ENCODE measurements at regions not wholly inside any gene's neighbourhood (a gene's known extent, or its start where the extent isn't known, plus 50 kb on each side); places are given as distances from the start of the nearest gene placed in this dataset.

DNA sequence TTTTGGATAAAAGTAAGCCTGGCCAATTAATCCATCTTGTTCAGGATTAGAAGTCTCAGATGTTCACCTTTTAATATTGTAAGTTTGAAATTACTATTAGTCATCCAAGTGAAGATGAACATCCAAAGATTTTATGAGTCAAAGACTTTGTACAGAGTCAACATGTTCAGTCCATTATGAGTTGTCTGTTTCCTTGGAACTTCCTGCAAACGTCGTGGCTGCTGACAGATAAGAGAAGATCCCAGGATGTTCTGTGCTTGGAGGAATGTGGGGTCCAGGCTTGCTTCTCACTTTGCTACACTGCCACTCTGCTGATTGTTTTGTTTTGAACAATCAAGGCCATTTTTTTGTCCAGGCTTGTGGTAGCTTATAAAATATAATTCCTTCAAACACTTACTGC is 74.3 kb upstream of the SLCO2A1 start:
- Histone ChIP-seq H3K4me1 (no peaks in the 10 kb centered on the region), H3K27ac (no peak overlapping the region), H3K9me3 (peaks cover 2% of the 10 kb centered on the region; the same call in 1 of the 3 replicates), H3K4me2 (no peak overlapping the region), H3K4me3 (no peak overlapping the region)
- WGBS (ENCODE audit: missing lambda C conversion rate), result 11% methylated on average over 2 of the region's 2 CpGs
- TF ChIP-seq EP300 (IDR thresholded peaks at IDR 0.05) (no peak), BCL3 (IDR thresholded peaks at IDR 0.05) (no peak), MAFK (IDR thresholded peaks at IDR 0.05; ENCODE audit: partially characterized antibody) (no peak), E2F6 (IDR thresholded peaks at IDR 0.05; ENCODE audit: borderline replicate concordance, low read depth) (no peak), SMC3 (IDR thresholded peaks at IDR 0.05) (no peak), KDM5A (IDR thresholded peaks at IDR 0.05) (no peak), JUNB (IDR thresholded peaks at IDR 0.05) (no peak), NFE2L2 (conservative IDR thresholded peaks at IDR 0.05; ENCODE audit: low read length) (no peak), POLR2AphosphoS2 (conservative IDR thresholded peaks at IDR 0.05; ENCODE audit: low read length) (no peak), ZNF302 (CRISPR knock-in tag; IDR thresholded peaks at IDR 0.05) (no peak)
- TF ChIP-seq, protein P1, sequence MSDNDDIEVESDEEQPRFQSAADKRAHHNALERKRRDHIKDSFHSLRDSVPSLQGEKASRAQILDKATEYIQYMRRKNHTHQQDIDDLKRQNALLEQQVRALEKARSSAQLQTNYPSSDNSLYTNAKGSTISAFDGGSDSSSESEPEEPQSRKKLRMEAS (IDR thresholded peaks at IDR 0.05), result no peak
- POLR2A ChIA-PET, result no interaction called here
- DNase-seq (ENCODE audit: low read depth in 1 of 2, low spot score in 1 of 2), result no peak
- ATAC-seq, result no peak
- FAIRE-seq, result no peak
- CTCF ChIA-PET, result no interaction called here

GRCh38 chr3:134103470-134103869 is 73.7 kb upstream of the SLCO2A1 start:
- Histone ChIP-seq H3K4me1 (no peaks in the 10 kb centered on the region), H3K27ac (no peak overlapping the region), H3K9me3 (peaks cover 2% of the 10 kb centered on the region; the same call in 1 of the 3 replicates), H3K4me3 (no peak overlapping the region), H3K4me2 (no peak overlapping the region)
- WGBS (ENCODE audit: missing lambda C conversion rate), result 29% methylated on average over 1 of the region's 1 CpG
- ChIA-PET CTCF (no interaction called here), POLR2A (no interaction called here)
- FAIRE-seq (no peak), DNase-seq (ENCODE audit: low read depth in 1 of 2, low spot score in 1 of 2) (no peak), ATAC-seq (no peak)
- TF ChIP-seq SMC3 (IDR thresholded peaks at IDR 0.05), result no peak
- TF ChIP-seq NFE2L2 (conservative IDR thresholded peaks at IDR 0.05; ENCODE audit: low read length), result no peak
- TF ChIP-seq PHF8 (IDR thresholded peaks at IDR 0.05; ENCODE audit: borderline replicate concordance, low read depth), result no peak
- no peak for TF ChIP-seq RCOR1 (IDR thresholded peaks at IDR 0.05; ENCODE audit: low read depth, low read length)
- no peak for TF ChIP-seq BCL3 (IDR thresholded peaks at IDR 0.05)
- no peak for TF ChIP-seq CHD2 (IDR thresholded peaks at IDR 0.05; ENCODE audit: low read length, partially characterized antibody)
- no peak for TF ChIP-seq CEBPB (IDR thresholded peaks at IDR 0.05)
- TF ChIP-seq HEYL (CRISPR knock-in tag; IDR thresholded peaks at IDR 0.05), result no peak
- no peak for TF ChIP-seq ESRRA (IDR thresholded peaks at IDR 0.05; ENCODE audit: borderline replicate concordance, low read length)
- no peak for TF ChIP-seq EP300 (IDR thresholded peaks at IDR 0.05)
- TF ChIP-seq ZSCAN20 (CRISPR knock-in tag; IDR thresholded peaks at IDR 0.05), result no peak
- TF ChIP-seq CBX8 (IDR thresholded peaks at IDR 0.05), result no peak
- TF ChIP-seq, protein P1 (IDR thresholded peaks at IDR 0.05), result no peak
- TF ChIP-seq HOXB5 (CRISPR knock-in tag; IDR thresholded peaks at IDR 0.05), result no peak
- TF ChIP-seq RNF2 (IDR thresholded peaks at IDR 0.05; ENCODE audit: borderline replicate concordance, low read depth), result no peak
- TF ChIP-seq HDAC2 (IDR thresholded peaks at IDR 0.05), result no peak
- TF ChIP-seq JUN (IDR thresholded peaks at IDR 0.05), result no peak

- DNase-seq (ENCODE audit: low read depth in 1 of 2, low spot score in 1 of 2) (no peak), FAIRE-seq (no peak), ATAC-seq (no peak)
- no peaks in the 10 kb centered on the region for H3K4me1 ChIP-seq
- no peak overlapping the region for H3K4me2 ChIP-seq
- no peak overlapping the region for H3K27ac ChIP-seq
- H3K9me3 ChIP-seq, result peaks cover 2% of the 10 kb centered on the region; the same call in 1 of the 3 replicates
- no peak overlapping the region for H3K4me3 ChIP-seq
- CTCF ChIA-PET, result no interaction called here
- POLR2A ChIA-PET, result no interaction called here
- TF ChIP-seq CBX2 (IDR thresholded peaks at IDR 0.05; ENCODE audit: borderline replicate concordance, low read depth) (no peak), ZNF302 (CRISPR knock-in tag; IDR thresholded peaks at IDR 0.05) (no peak), PBX3 (IDR thresholded peaks at IDR 0.05) (no peak), JUN (IDR thresholded peaks at IDR 0.05) (no peak), KDM1A (IDR thresholded peaks at IDR 0.05; ENCODE audit: low read depth) (no peak), EHF (CRISPR knock-in tag; IDR thresholded peaks at IDR 0.05) (no peak), NFE2L2 (conservative IDR thresholded peaks at IDR 0.05; ENCODE audit: low read length) (no peak), CHD2 (IDR thresholded peaks at IDR 0.05; ENCODE audit: low read length, partially characterized antibody) (no peak), KDM5A (IDR thresholded peaks at IDR 0.05) (no peak), FOXS1 (CRISPR knock-in tag; IDR thresholded peaks at IDR 0.05) (no peak), ESRRA (IDR thresholded peaks at IDR 0.05; ENCODE audit: borderline replicate concordance, low read length) (no peak), MYC (IDR thresholded peaks at IDR 0.05; ENCODE audit: borderline replicate concordance, low read length) (no peak), CHD4 (IDR thresholded peaks at IDR 0.05; ENCODE audit: borderline replicate concordance) (no peak), TP53 (CRISPR knock-in tag; IDR thresholded peaks at IDR 0.05) (no peak)
- TF ChIP-seq, protein P2, sequence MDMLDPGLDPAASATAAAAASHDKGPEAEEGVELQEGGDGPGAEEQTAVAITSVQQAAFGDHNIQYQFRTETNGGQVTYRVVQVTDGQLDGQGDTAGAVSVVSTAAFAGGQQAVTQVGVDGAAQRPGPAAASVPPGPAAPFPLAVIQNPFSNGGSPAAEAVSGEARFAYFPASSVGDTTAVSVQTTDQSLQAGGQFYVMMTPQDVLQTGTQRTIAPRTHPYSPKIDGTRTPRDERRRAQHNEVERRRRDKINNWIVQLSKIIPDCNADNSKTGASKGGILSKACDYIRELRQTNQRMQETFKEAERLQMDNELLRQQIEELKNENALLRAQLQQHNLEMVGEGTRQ (IDR thresholded peaks at IDR 0.05), result no peak
Measured at GRCh38 chr3:134102976-134103375, 73.3 kb upstream of the SLCO2A1 start.

Measured in A549 (cell line).